Panc1 (cell line): ENCODE measurements at regions not wholly inside any gene's neighbourhood (a gene's known extent, or its start where the extent isn't known, plus 50 kb on each side); places are given as distances from the start of the nearest gene placed in this dataset.

Experiments
- CTCF ChIP-seq: fragments of 450-650 bp; IDR thresholded peaks from 2 replicates; pipeline ENCODE4 v1.5.1; 2017; ENCODE audit warnings: mild to moderate bottlenecking
- POLR2AphosphoS5 ChIP-seq: IDR thresholded peaks from 2 replicates; pipeline ENCODE4 v1.6.1; 2012; ENCODE audit warnings: mild to moderate bottlenecking, low read depth, low read length, moderate library complexity
- REST ChIP-seq, 2 experiments: IDR thresholded peaks; 2 replicates each; pipeline ENCODE4 v1.6.1; 2011 to 2012; ENCODE audit warnings: low read depth in 2 of 2, control low read depth in 1 of 2, low read length in 1 of 2, mild to moderate bottlenecking in 1 of 2, moderate library complexity in 1 of 2; ENCODE audit not compliant: insufficient read depth in 1 of 2
- SIN3A ChIP-seq: IDR thresholded peaks from 2 replicates; pipeline ENCODE4 v1.6.1; 2012; ENCODE audit warnings: low read depth, mild to moderate bottlenecking, low read length, moderate library complexity, borderline replicate concordance; ENCODE audit not compliant: insufficient read depth

GRCh38 chr6:12627053-12627452, 89.5 kb upstream of the PHACTR1 start:
- TF ChIP-seq CTCF (no peak), POLR2AphosphoS5 (no peak), REST (IDR thresholded peaks at IDR 0.05; ENCODE audit: insufficient read depth in 1 of 2, low read depth in 2 of 2, low read length in 1 of 2) (no peak), SIN3A (no peak)
